Neural cell (in vitro differentiated cells): ENCODE measurements at regions not wholly inside any gene's neighbourhood (a gene's known extent, or its start where the extent isn't known, plus 50 kb on each side); places are given as distances from the start of the nearest gene placed in this dataset.

ENCODE experiments used
- small RNA-seq, 3 experiments: library from RNA; depleted of rRNA; stranded (forward); fragments of <200 nt; gene quantifications; one replicate each; pipeline ENCODE3, GENCODE V24; 2012

Small RNAs in the stretch of these regions (small RNA-seq; reads per million reads assigned to genes)
- gene AC026951.2, result 0 reads per million in 3 experiments
- 0 to 0.08 (median 0) reads per million in 3 experiments for gene RF00425
